DMS53 treated with DMSO at 0.1 percent for 48 hours (cell line): ENCODE measurements at regions not wholly inside any gene's neighbourhood (a gene's known extent, or its start where the extent isn't known, plus 50 kb on each side); places are given as distances from the start of the nearest gene placed in this dataset.

Experiments used
- DNase-seq: peaks from one replicate; lab custom pipeline; 2025; ENCODE audit not compliant: unreplicated experiment; lab: John Stamatoyannopoulos, UW

GRCh38 chr12:69061574-69061973 lies 128.6 kb upstream of the CPM start:
- no peak for DNase-seq

- no peak for DNase-seq
Observed at GRCh38 chr12:69062621-69063237, 129.8 kb upstream of the CPM start.

- no peak for DNase-seq
Observed at GRCh38 chr12:69064734-69065443, 131.9 kb upstream of the CPM start.

- peak; percentile 68 for DNase-seq
Observed at GRCh38 chr12:69065775-69066174, 132.8 kb upstream of the CPM start.

GRCh38 chr12:69066492-69067373 lies 133.8 kb upstream of the CPM start:
- peak; percentile 49 for DNase-seq

GRCh38 chr12:69067713-69068112 lies 134.7 kb upstream of the CPM start:
- no peak for DNase-seq

GRCh38 chr12:69068448-69068847 lies 135.5 kb upstream of the CPM start:
- peak; percentile 84 for DNase-seq

- DNase-seq: no peak
Observed at GRCh38 chr12:69069479-69069878, 136.5 kb upstream of the CPM start.

GRCh38 chr12:69070319-69071090 lies 137.5 kb upstream of the CPM start:
- peak; percentile 84 for DNase-seq

GRCh38 chr12:69071091-69071370 lies 138.1 kb upstream of the CPM start:
- DNase-seq: no peak

- DNase-seq: no peak
Observed at GRCh38 chr12:69073035-69073434, 140.1 kb upstream of the CPM start.

- no peak for DNase-seq
Observed at GRCh38 chr12:69074556-69075349, 141.8 kb upstream of the CPM start.

- no peak for DNase-seq
Observed at GRCh38 chr12:69083689-69084088, 150.7 kb upstream of the CPM start.

GRCh38 chr12:69084816-69085378 lies 151.9 kb upstream of the CPM start:
- DNase-seq: no peak

- no peak for DNase-seq
Observed at GRCh38 chr12:69085852-69086251, 152.9 kb upstream of the CPM start.

- DNase-seq: no peak
Observed at GRCh38 chr12:69087986-69088385, 151.4 kb upstream of the CPSF6 start.

- no peak for DNase-seq
Observed at GRCh38 chr12:69090722-69091121, 148.6 kb upstream of the CPSF6 start.

GRCh38 chr12:69091442-69092017 lies 147.8 kb upstream of the CPSF6 start:
- no peak for DNase-seq

GRCh38 chr12:69092137-69092536 lies 147.2 kb upstream of the CPSF6 start:
- no peak for DNase-seq
